A549 (cell line): ENCODE measurements at regions not wholly inside any gene's neighbourhood (a gene's known extent, or its start where the extent isn't known, plus 50 kb on each side); places are given as distances from the start of the nearest gene placed in this dataset.

Experiments
- ATAC-seq, 2 experiments: fragments of 200-7000 bp in 1 of 2; fragments of >200 bp in 1 of 2; cut with Nextera tagmentation in 1 of 2; cut with Tn5 transposase in 1 of 2; 3 replicates each; pipeline versions ENCODE4 v1.8.0 to v1.9.1; 2018 to 2020; ENCODE audit warnings: mild to moderate bottlenecking in 1 of 2, moderate library complexity in 1 of 2
- CTCF ChIA-PET: fragments of 300-600 bp; sonication (Branson Sonifier 250); formaldehyde crosslinking; extraction: SDS; loops from one replicate; lab custom pipeline; 2021; ENCODE audit warnings: antibody characterized with exemption, inconsistent platforms; lab: Yijun Ruan, JAX
- POLR2A ChIA-PET: fragments of 350-600 bp; formaldehyde crosslinking; extraction: SDS; loops from one replicate; lab custom pipeline; 2021; ENCODE audit warnings: antibody characterized with exemption, inconsistent platforms; lab: Yijun Ruan, JAX
- DNase-seq, 2 experiments: peaks; one replicate each; pipeline versions ENCODE4 v3.0.0 to v3.0.0-alpha.2; 2011 to 2016; ENCODE audit warnings: low read depth in 1 of 2, low spot score in 1 of 2
- FAIRE-seq: peaks from 2 replicates; lab custom pipeline; 2011; peaks lifted over from hg19 to GRCh38; lab: Jason Lieb, UNC
- H3K27ac ChIP-seq, 2 experiments: fragments of >200 bp; sonication (Bioruptor Twin); formaldehyde crosslinking; 3 replicates each; pipeline ENCODE4 v1.5.1; 2016 to 2017
- H3K4me1 ChIP-seq: fragments of >200 bp; sonication (Bioruptor Twin); formaldehyde crosslinking; 3 replicates; pipeline ENCODE4 v1.6.1; 2016
- H3K4me2 ChIP-seq: fragments of >200 bp; sonication (Bioruptor Twin); formaldehyde crosslinking; 3 replicates; pipeline ENCODE4 v1.6.1; 2016
- H3K4me3 ChIP-seq: fragments of >200 bp; sonication (Bioruptor Twin); formaldehyde crosslinking; 3 replicates; pipeline ENCODE4 v1.5.1; 2016
- H3K9me3 ChIP-seq: fragments of >200 bp; sonication (Bioruptor Twin); formaldehyde crosslinking; 3 replicates; pipeline ENCODE4 v1.6.1; 2016
- BCL3 ChIP-seq: fragments of >200 bp; sonication (Bioruptor Twin); formaldehyde crosslinking; IDR thresholded peaks from 3 replicates; pipeline ENCODE4 v1.6.1; 2016
- CBX2 ChIP-seq: fragments of 200-600 bp; sonication (generic); IDR thresholded peaks from 2 replicates; pipeline ENCODE4 v1.6.1; 2016; ENCODE audit warnings: low read depth, mild to moderate bottlenecking, borderline replicate concordance
- CHD2 ChIP-seq: fragments of 150-350 bp; IDR thresholded peaks from 2 replicates; pipeline ENCODE4 v1.6.1; 2014; ENCODE audit warnings: low read length; ENCODE audit not compliant: partially characterized antibody
- CHD4 ChIP-seq: fragments of 200-600 bp; sonication (generic); IDR thresholded peaks from 2 replicates; pipeline ENCODE4 v1.6.1; 2016; ENCODE audit warnings: antibody characterized with exemption, mild to moderate bottlenecking, borderline replicate concordance
- CTCF ChIP-seq: fragments of >200 bp; sonication (Bioruptor Twin); formaldehyde crosslinking; IDR thresholded peaks from 3 replicates; pipeline ENCODE4 v1.5.1; 2016
- E2F6 ChIP-seq: IDR thresholded peaks from 2 replicates; pipeline ENCODE4 v1.6.1; 2012; ENCODE audit warnings: low read depth, borderline replicate concordance
- EHMT2 ChIP-seq: fragments of 200-600 bp; sonication (generic); IDR thresholded peaks from 2 replicates; pipeline ENCODE4 v1.6.1; 2016; ENCODE audit warnings: antibody characterized with exemption, low read depth, mild to moderate bottlenecking, moderate library complexity
- ELK1 ChIP-seq: fragments of 150-350 bp; IDR thresholded peaks from 2 replicates; pipeline ENCODE4 v1.6.1; 2014; ENCODE audit warnings: low read depth, mild to moderate bottlenecking, low read length
- ESRRA ChIP-seq: fragments of 150-350 bp; IDR thresholded peaks from 2 replicates; pipeline ENCODE4 v1.6.1; 2014; ENCODE audit warnings: mild to moderate bottlenecking, low read length, borderline replicate concordance
- FOSB ChIP-seq: fragments of 250-450 bp; sonication (Bioruptor Pico); IDR thresholded peaks from 2 replicates; pipeline ENCODE4 v1.5.0; 2020; ENCODE audit warnings: mild to moderate bottlenecking, moderate library complexity
- FOSL2 ChIP-seq, 2 experiments: fragments of 450-650 bp in 1 of 2; fragments of >200 bp in 1 of 2; sonication (Bioruptor Twin) in 1 of 2; formaldehyde crosslinking; IDR thresholded peaks; 2 replicates each; pipeline versions ENCODE4 v1.5.0 to v1.6.1; 2016 to 2020; ENCODE audit warnings: mild to moderate bottlenecking in 1 of 2, moderate library complexity in 1 of 2
- HES2 ChIP-seq: fragments of >200 bp; sonication (Bioruptor Twin); formaldehyde crosslinking; IDR thresholded peaks from 2 replicates; pipeline ENCODE4 v1.6.1; 2016
- HMGXB4 ChIP-seq: fragments of 250-450 bp; sonication (Bioruptor Pico); IDR thresholded peaks from 2 replicates; pipeline ENCODE4 v1.5.0; 2021; ENCODE audit warnings: mild to moderate bottlenecking, moderate library complexity, borderline replicate concordance
- HOXB13 ChIP-seq: fragments of 250-450 bp; sonication (Bioruptor Pico); IDR thresholded peaks from 2 replicates; pipeline ENCODE4 v1.5.0; 2020; ENCODE audit warnings: low read depth, mild to moderate bottlenecking, moderate library complexity
- JUN ChIP-seq, 2 experiments: fragments of >200 bp; sonication (Bioruptor Twin); formaldehyde crosslinking; IDR thresholded peaks; 2 replicates in 1 of 2; 3 replicates in 1 of 2; pipeline ENCODE4 v1.6.1; 2016 to 2017
- KDM5A ChIP-seq: fragments of 200-600 bp; sonication (generic); IDR thresholded peaks from 2 replicates; pipeline ENCODE4 v1.6.1; 2016; ENCODE audit warnings: antibody characterized with exemption, mild to moderate bottlenecking
- MAX ChIP-seq: IDR thresholded peaks from 2 replicates; pipeline ENCODE4 v1.6.1; 2012
- MAZ ChIP-seq: fragments of 150-350 bp; IDR thresholded peaks from 2 replicates; pipeline ENCODE4 v1.6.1; 2014; ENCODE audit warnings: antibody characterized with exemption, low read depth, low read length, borderline replicate concordance
- MYC ChIP-seq: IDR thresholded peaks from 2 replicates; pipeline ENCODE4 v1.6.1; 2012; ENCODE audit warnings: mild to moderate bottlenecking, inconsistent platforms, low read length, improper control_type of control experiment, borderline replicate concordance
- PHF8 ChIP-seq: fragments of 200-600 bp; sonication (generic); IDR thresholded peaks from 2 replicates; pipeline ENCODE4 v1.6.1; 2016; ENCODE audit warnings: low read depth, mild to moderate bottlenecking, antibody characterized with exemption, moderate library complexity, borderline replicate concordance
- POLR2A ChIP-seq: IDR thresholded peaks from 2 replicates; pipeline ENCODE4 v1.6.1; 2012; ENCODE audit warnings: mild to moderate bottlenecking, low read length
- RARB ChIP-seq: fragments of 250-450 bp; sonication (Bioruptor Pico); IDR thresholded peaks from 2 replicates; pipeline ENCODE4 v1.8.0; 2021; ENCODE audit warnings: mild to moderate bottlenecking, moderate library complexity
- RNF2 ChIP-seq: fragments of 200-600 bp; sonication (generic); IDR thresholded peaks from 2 replicates; pipeline ENCODE4 v1.6.1; 2016; ENCODE audit warnings: low read depth, mild to moderate bottlenecking, antibody characterized with exemption, moderate library complexity, borderline replicate concordance
- SMC3 ChIP-seq: fragments of >200 bp; sonication (Bioruptor Twin); formaldehyde crosslinking; IDR thresholded peaks from 3 replicates; pipeline ENCODE4 v1.6.1; 2018; ENCODE audit warnings: inconsistent platforms
- TFCP2L1 ChIP-seq: fragments of 250-450 bp; sonication (Bioruptor Pico); IDR thresholded peaks from 2 replicates; pipeline ENCODE4 v1.5.0; 2021; ENCODE audit warnings: mild to moderate bottlenecking
- ZC3H11A ChIP-seq: fragments of 450-650 bp; IDR thresholded peaks from 2 replicates; pipeline ENCODE4 v1.6.1; 2014; ENCODE audit warnings: antibody characterized with exemption, mild to moderate bottlenecking
- WGBS: methylation state at CpG from one replicate; pipeline ENCODE4 v1.1.6; 2017; ENCODE audit errors: missing lambda C conversion rate; 5-methylcytosine and 5-hydroxymethylcytosine counted together

GRCh38 chr2:113828049-113828742, 61.7 kb upstream of the ACTR3 start:
- TF ChIP-seq FOSB (CRISPR knock-in tag) = no peak
- no peak for TF ChIP-seq POLR2A
- TF ChIP-seq CHD2 = no peak
- TF ChIP-seq MAZ = no peak
- no peak for TF ChIP-seq TFCP2L1
- TF ChIP-seq ELK1 = no peak
- no peak for TF ChIP-seq BCL3
- no peak for TF ChIP-seq SMC3
- no peak for TF ChIP-seq MAX
- TF ChIP-seq HES2 = no peak
- no peak for TF ChIP-seq MYC
- TF ChIP-seq JUN (IDR thresholded peaks at IDR 0.05) = no peak
- no peak for TF ChIP-seq CHD4
- TF ChIP-seq CTCF = no peak
- no peak for TF ChIP-seq RNF2
- ChIA-PET CTCF (interaction anchor here (0.7 kb wide), 1 partner anchor 72 kb away, joined by 3 read pairs; no protein-coding TSS in a partner anchor), POLR2A (no interaction called here)
- H3K4me1 ChIP-seq = peaks cover 8% of the 10 kb centered on the region
- no peak overlapping the region for H3K27ac ChIP-seq
- no peaks in the 10 kb centered on the region for H3K9me3 ChIP-seq
- 98% methylated on average over 2 of the region's 2 CpGs for WGBS
- no peak for ATAC-seq
- DNase-seq = no peak
- no peak overlapping the region for H3K4me2 ChIP-seq
- no peak overlapping the region for H3K4me3 ChIP-seq
- FAIRE-seq = no peak

- no peaks in the 10 kb centered on the region for H3K9me3 ChIP-seq
- FAIRE-seq (no peak), ATAC-seq (no peak), DNase-seq (no peak)
- ChIA-PET CTCF (interaction anchor here (0.7 kb wide), 1 partner anchor 72 kb away, joined by 3 read pairs; no protein-coding TSS in a partner anchor), POLR2A (no interaction called here)
- peaks cover 8% of the 10 kb centered on the region for H3K4me1 ChIP-seq
- H3K27ac ChIP-seq = no peak overlapping the region
- no peak overlapping the region for H3K4me3 ChIP-seq
- no peak overlapping the region for H3K4me2 ChIP-seq
- WGBS = 90% methylated on average over 2 of the region's 2 CpGs
- TF ChIP-seq HMGXB4 (CRISPR knock-in tag) = no peak
- no peak for TF ChIP-seq ESRRA
- TF ChIP-seq PHF8 = no peak
- no peak for TF ChIP-seq FOSL2 (IDR thresholded peaks at IDR 0.05)
- TF ChIP-seq FOSL2 (CRISPR knock-in tag; IDR thresholded peaks at IDR 0.05) = no peak
- no peak for TF ChIP-seq ZC3H11A
- no peak for TF ChIP-seq BCL3
- no peak for TF ChIP-seq MYC
- TF ChIP-seq SMC3 = no peak
- no peak for TF ChIP-seq E2F6
- TF ChIP-seq CBX2 = no peak
- no peak for TF ChIP-seq EHMT2
- TF ChIP-seq HOXB13 (CRISPR knock-in tag) = no peak
- TF ChIP-seq RARB = no peak
- no peak for TF ChIP-seq KDM5A
Observed at GRCh38 chr2:113827426-113827825, 62.5 kb upstream of the ACTR3 start.
